ENCODE measurements at regions not wholly inside any gene's neighbourhood (a gene's known extent, or its start where the extent isn't known, plus 50 kb on each side); places are given as distances from the start of the nearest gene placed in this dataset.

DNA sequence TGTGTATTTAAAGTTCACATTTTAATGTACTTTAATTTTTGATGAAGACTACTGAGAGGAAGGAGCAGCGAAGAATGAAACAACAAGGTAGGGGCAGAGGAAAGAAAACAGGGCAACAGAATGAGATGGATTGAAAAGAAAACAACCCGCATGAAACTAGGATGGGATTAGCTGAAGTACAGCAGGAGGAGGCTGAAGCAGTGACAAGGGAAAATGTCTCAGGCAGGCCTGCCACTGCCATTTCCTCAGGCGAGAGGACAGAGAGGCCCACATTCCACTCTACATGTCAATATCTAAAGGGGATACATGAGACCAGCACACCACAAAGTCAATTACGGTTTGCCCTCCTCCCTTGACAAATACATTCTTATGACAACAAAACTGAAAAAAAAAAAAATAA lies 1703.2 kb downstream of the EFNB2 start:
- TF ChIP-seq YY1 (IDR thresholded peaks at IDR 0.05; ENCODE audit: insufficient read depth, insufficient read length), result no peak
- TF ChIP-seq ZNF274 (IDR thresholded peaks at IDR 0.05; ENCODE audit: low read depth, low read length), result no peak
